Neural cell (in vitro differentiated cells): ENCODE measurements at regions not wholly inside any gene's neighbourhood (a gene's known extent, or its start where the extent isn't known, plus 50 kb on each side); places are given as distances from the start of the nearest gene placed in this dataset.

Source experiments
- H2AFZ ChIP-seq: fragments of 200-600, 300-800 bp; sonication (generic), shearing (Covaris generic); 2 replicates; pipeline ENCODE4 v1.6.0; 2014; ENCODE audit warnings: low read depth, mild to moderate bottlenecking, antibody characterized with exemption, low read length, moderate library complexity
- H3F3A ChIP-seq: fragments of 200-600 bp; shearing (Covaris generic); 2 replicates; pipeline ENCODE4 v1.6.1; 2016; ENCODE audit warnings: mild to moderate bottlenecking, moderate library complexity, mixed read lengths, antibody characterized with exemption, low read length; ENCODE audit not compliant: insufficient read depth, poor library complexity, severe bottlenecking
- H3K27ac ChIP-seq: fragments of 200-600, 300-800 bp; sonication (generic), shearing (Covaris generic); 2 replicates; pipeline ENCODE4 v1.5.1; 2014; ENCODE audit warnings: mild to moderate bottlenecking, low read length, moderate library complexity
- H3K27me3 ChIP-seq: fragments of 300-800, 200-600 bp; sonication (generic), shearing (Covaris generic); 2 replicates; pipeline ENCODE4 v1.6.0; 2014; ENCODE audit warnings: mild to moderate bottlenecking, low read depth, low read length, moderate library complexity; ENCODE audit not compliant: insufficient read depth
- H3K36me3 ChIP-seq: fragments of 300-800, 200-600 bp; sonication (generic), shearing (Covaris generic); 2 replicates; pipeline ENCODE4 v1.5.1; 2014; ENCODE audit warnings: mild to moderate bottlenecking, antibody characterized with exemption, low read length, moderate library complexity; ENCODE audit not compliant: insufficient read depth
- H3K4me2 ChIP-seq: fragments of 300-800, 200-600 bp; sonication (generic), shearing (Covaris generic); 2 replicates; pipeline ENCODE4 v1.6.0; 2014; ENCODE audit warnings: mild to moderate bottlenecking, low read length
- H3K4me3 ChIP-seq: fragments of 300-800, 200-600 bp; sonication (generic), shearing (Covaris generic); 2 replicates; pipeline ENCODE4 v1.5.1; 2014; ENCODE audit warnings: mild to moderate bottlenecking, low read length, moderate library complexity
- H3K79me2 ChIP-seq: fragments of 200-600 bp; shearing (Covaris generic); replicated peaks from 2 replicates; pipeline ENCODE4 v1.6.0; 2014; ENCODE audit warnings: mild to moderate bottlenecking, low read length, moderate library complexity; ENCODE audit not compliant: insufficient read depth
- H3K9ac ChIP-seq: fragments of 300-800, 200-600 bp; sonication (generic), shearing (Covaris generic); 2 replicates; pipeline ENCODE4 v1.6.1; 2016; ENCODE audit warnings: mild to moderate bottlenecking, low read length, mixed read lengths
- H3K9me2 ChIP-seq: fragments of 200-600 bp; shearing (Covaris generic); 2 replicates; pipeline ENCODE4 v1.6.1; 2016; ENCODE audit warnings: mild to moderate bottlenecking, low read length, mixed read lengths; ENCODE audit not compliant: insufficient read depth
- H3K9me3 ChIP-seq: fragments of 200-600, 300-800 bp; sonication (generic), shearing (Covaris generic); 2 replicates; pipeline ENCODE4 v1.6.1; 2016; ENCODE audit warnings: mild to moderate bottlenecking, mixed run types, low read length, moderate library complexity, mixed read lengths
- H4K20me1 ChIP-seq: fragments of 200-600 bp; shearing (Covaris generic); 2 replicates; pipeline ENCODE4 v1.6.1; 2016; ENCODE audit warnings: mild to moderate bottlenecking, mixed run types; ENCODE audit not compliant: insufficient read depth
- EP300 ChIP-seq: fragments of 450-650 bp; conservative IDR thresholded peaks from 2 replicates; pipeline ENCODE4 v1.6.1; 2014; ENCODE audit warnings: antibody characterized with exemption, mild to moderate bottlenecking, moderate library complexity; ENCODE audit not compliant: poor library complexity, severe bottlenecking
- EZH2 ChIP-seq: fragments of 200-600, 300-800 bp; shearing (Covaris generic), sonication (generic); IDR thresholded peaks from 2 replicates; pipeline ENCODE4 v1.6.1; 2014; ENCODE audit warnings: antibody characterized with exemption, low read length, borderline replicate concordance, mild to moderate bottlenecking; ENCODE audit not compliant: insufficient read depth, poor library complexity, severe bottlenecking
- MXI1 ChIP-seq: fragments of 450-650 bp; conservative IDR thresholded peaks from 2 replicates; pipeline ENCODE4 v1.6.1; 2014; ENCODE audit warnings: antibody characterized with exemption, mild to moderate bottlenecking; ENCODE audit not compliant: poor library complexity, severe bottlenecking
- POLR2AphosphoS5 ChIP-seq: IDR thresholded peaks from 2 replicates; pipeline ENCODE4 v1.6.1; 2012
- RAD21 ChIP-seq: fragments of 450-650 bp; conservative IDR thresholded peaks from 2 replicates; pipeline ENCODE4 v1.6.1; 2014; ENCODE audit warnings: antibody characterized with exemption, mild to moderate bottlenecking, moderate library complexity
- SMC3 ChIP-seq: fragments of 450-650 bp; conservative IDR thresholded peaks from 2 replicates; pipeline ENCODE4 v1.6.1; 2014; ENCODE audit warnings: antibody characterized with exemption, mild to moderate bottlenecking, moderate library complexity; ENCODE audit not compliant: poor library complexity
- TAF1 ChIP-seq: IDR thresholded peaks from 2 replicates; pipeline ENCODE4 v1.6.1; 2012; ENCODE audit warnings: low read depth
- TF ChIP-seq, protein P1 (sequence below): fragments of 450-650 bp; IDR thresholded peaks from 2 replicates; pipeline ENCODE4 v1.5.1; 2014; ENCODE audit warnings: antibody characterized with exemption, mild to moderate bottlenecking, moderate library complexity; ENCODE audit not compliant: poor library complexity, severe bottlenecking
- TF ChIP-seq, protein P2 (sequence below): IDR thresholded peaks from 2 replicates; pipeline ENCODE4 v1.6.1; 2012; ENCODE audit warnings: borderline replicate concordance

DNA sequence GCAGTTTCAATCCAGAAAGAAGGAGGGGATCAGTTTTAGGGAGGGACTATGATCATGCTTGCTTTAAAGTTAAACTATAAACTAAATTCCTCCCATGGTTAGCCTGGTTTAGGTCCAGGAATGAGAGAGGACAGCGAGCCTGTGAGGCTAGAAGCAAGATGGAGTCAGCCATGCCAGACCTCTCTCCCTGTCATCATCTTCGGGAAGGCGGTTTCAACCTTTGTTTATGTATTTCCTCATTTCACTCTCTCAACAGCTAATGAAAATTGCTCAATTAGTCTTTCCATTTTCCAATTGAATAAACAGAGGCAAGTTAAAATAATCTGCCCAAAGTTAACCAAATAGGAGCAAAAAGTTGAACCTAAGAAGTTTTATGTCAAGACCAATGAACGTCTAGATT lies 201.5 kb downstream of the KCNJ2 start:
- Histone ChIP-seq H3K36me3 (no peaks in the 10 kb centered on the region), H4K20me1 (no peaks in the 10 kb centered on the region), H3K4me2 (no peak overlapping the region), H3K9me2 (no peaks in the 10 kb centered on the region), H3F3A (no peaks in the 10 kb centered on the region), H3K4me3 (no peak overlapping the region), H2AFZ (no peak overlapping the region), H3K27me3 (no peaks in the 10 kb centered on the region), H3K27ac (no peak overlapping the region), H3K79me2 (no peaks in the 10 kb centered on the region), H3K9me3 (no peaks in the 10 kb centered on the region), H3K9ac (no peak overlapping the region)
- TF ChIP-seq RAD21 (no peak), SMC3 (no peak), MXI1 (no peak), EZH2 (no peak), EP300 (no peak), TAF1 (no peak), POLR2AphosphoS5 (no peak)
- TF ChIP-seq, protein P1, sequence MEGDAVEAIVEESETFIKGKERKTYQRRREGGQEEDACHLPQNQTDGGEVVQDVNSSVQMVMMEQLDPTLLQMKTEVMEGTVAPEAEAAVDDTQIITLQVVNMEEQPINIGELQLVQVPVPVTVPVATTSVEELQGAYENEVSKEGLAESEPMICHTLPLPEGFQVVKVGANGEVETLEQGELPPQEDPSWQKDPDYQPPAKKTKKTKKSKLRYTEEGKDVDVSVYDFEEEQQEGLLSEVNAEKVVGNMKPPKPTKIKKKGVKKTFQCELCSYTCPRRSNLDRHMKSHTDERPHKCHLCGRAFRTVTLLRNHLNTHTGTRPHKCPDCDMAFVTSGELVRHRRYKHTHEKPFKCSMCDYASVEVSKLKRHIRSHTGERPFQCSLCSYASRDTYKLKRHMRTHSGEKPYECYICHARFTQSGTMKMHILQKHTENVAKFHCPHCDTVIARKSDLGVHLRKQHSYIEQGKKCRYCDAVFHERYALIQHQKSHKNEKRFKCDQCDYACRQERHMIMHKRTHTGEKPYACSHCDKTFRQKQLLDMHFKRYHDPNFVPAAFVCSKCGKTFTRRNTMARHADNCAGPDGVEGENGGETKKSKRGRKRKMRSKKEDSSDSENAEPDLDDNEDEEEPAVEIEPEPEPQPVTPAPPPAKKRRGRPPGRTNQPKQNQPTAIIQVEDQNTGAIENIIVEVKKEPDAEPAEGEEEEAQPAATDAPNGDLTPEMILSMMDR = no peak
- TF ChIP-seq, protein P2, sequence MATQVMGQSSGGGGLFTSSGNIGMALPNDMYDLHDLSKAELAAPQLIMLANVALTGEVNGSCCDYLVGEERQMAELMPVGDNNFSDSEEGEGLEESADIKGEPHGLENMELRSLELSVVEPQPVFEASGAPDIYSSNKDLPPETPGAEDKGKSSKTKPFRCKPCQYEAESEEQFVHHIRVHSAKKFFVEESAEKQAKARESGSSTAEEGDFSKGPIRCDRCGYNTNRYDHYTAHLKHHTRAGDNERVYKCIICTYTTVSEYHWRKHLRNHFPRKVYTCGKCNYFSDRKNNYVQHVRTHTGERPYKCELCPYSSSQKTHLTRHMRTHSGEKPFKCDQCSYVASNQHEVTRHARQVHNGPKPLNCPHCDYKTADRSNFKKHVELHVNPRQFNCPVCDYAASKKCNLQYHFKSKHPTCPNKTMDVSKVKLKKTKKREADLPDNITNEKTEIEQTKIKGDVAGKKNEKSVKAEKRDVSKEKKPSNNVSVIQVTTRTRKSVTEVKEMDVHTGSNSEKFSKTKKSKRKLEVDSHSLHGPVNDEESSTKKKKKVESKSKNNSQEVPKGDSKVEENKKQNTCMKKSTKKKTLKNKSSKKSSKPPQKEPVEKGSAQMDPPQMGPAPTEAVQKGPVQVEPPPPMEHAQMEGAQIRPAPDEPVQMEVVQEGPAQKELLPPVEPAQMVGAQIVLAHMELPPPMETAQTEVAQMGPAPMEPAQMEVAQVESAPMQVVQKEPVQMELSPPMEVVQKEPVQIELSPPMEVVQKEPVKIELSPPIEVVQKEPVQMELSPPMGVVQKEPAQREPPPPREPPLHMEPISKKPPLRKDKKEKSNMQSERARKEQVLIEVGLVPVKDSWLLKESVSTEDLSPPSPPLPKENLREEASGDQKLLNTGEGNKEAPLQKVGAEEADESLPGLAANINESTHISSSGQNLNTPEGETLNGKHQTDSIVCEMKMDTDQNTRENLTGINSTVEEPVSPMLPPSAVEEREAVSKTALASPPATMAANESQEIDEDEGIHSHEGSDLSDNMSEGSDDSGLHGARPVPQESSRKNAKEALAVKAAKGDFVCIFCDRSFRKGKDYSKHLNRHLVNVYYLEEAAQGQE = no peak

DNA sequence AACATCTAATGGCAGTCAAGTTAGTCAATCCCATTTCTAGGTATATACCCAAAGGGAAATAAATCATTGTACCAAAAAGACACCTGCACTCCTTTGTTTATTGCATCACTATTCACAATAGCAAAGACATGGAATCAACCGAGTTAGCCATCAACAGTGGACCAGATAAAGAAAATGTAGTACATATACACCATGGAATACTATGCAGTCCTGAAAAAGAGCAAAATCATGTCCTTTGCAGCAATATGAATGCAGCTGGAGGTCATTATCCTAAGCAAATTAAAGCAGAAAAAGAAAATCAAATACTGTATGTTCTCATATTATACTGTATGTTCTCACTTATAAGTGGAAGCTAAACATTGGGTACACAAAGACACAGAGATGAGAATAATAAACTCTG lies 204.0 kb downstream of the KCNJ2 start:
- H3K4me2 ChIP-seq = no peak overlapping the region
- no peaks in the 10 kb centered on the region for H3K9me2 ChIP-seq
- TF ChIP-seq RAD21 = no peak
- TF ChIP-seq POLR2AphosphoS5 = no peak
- no peak for TF ChIP-seq EP300
- no peak for TF ChIP-seq EZH2
- no peak for TF ChIP-seq SMC3
- TF ChIP-seq, protein P1 = no peak
- TF ChIP-seq, protein P2 = no peak
- no peak for TF ChIP-seq TAF1
- no peak for TF ChIP-seq MXI1
- H4K20me1 ChIP-seq = no peaks in the 10 kb centered on the region
- H2AFZ ChIP-seq = no peak overlapping the region
- no peaks in the 10 kb centered on the region for H3F3A ChIP-seq
- H3K4me3 ChIP-seq = no peak overlapping the region
- H3K9me3 ChIP-seq = no peaks in the 10 kb centered on the region
- H3K27ac ChIP-seq = no peak overlapping the region
- no peak overlapping the region for H3K9ac ChIP-seq
- H3K27me3 ChIP-seq = no peaks in the 10 kb centered on the region
- H3K79me2 ChIP-seq = no peaks in the 10 kb centered on the region
- H3K36me3 ChIP-seq = no peaks in the 10 kb centered on the region
